BLaER1 (cell line): ENCODE measurements at regions not wholly inside any gene's neighbourhood (a gene's known extent, or its start where the extent isn't known, plus 50 kb on each side); places are given as distances from the start of the nearest gene placed in this dataset.

Source experiments
- H3K27ac ChIP-seq: shearing (Covaris generic); formaldehyde crosslinking; 2 replicates; pipeline ENCODE4 v1.8.1; 2022
- H3K27me3 ChIP-seq: shearing (Covaris generic); formaldehyde crosslinking; 2 replicates; pipeline ENCODE4 v1.8.1; 2022
- H3K36me3 ChIP-seq: shearing (Covaris generic); formaldehyde crosslinking; 2 replicates; pipeline ENCODE4 v1.8.1; 2022
- H3K4me1 ChIP-seq: shearing (Covaris generic); formaldehyde crosslinking; 2 replicates; pipeline ENCODE4 v1.8.1; 2022
- H3K4me2 ChIP-seq: shearing (Covaris generic); formaldehyde crosslinking; 2 replicates; pipeline ENCODE4 v1.8.1; 2022
- H3K4me3 ChIP-seq: shearing (Covaris generic); formaldehyde crosslinking; 2 replicates; pipeline ENCODE4 v1.8.1; 2022
- H3K9ac ChIP-seq: shearing (Covaris generic); formaldehyde crosslinking; 2 replicates; pipeline ENCODE4 v1.8.1; 2022
- H3K9me3 ChIP-seq: shearing (Covaris generic); formaldehyde crosslinking; 2 replicates; pipeline ENCODE4 v1.8.1; 2022
- H4K20me1 ChIP-seq: shearing (Covaris generic); formaldehyde crosslinking; 2 replicates; pipeline ENCODE4 v1.8.1; 2022
- Cebpa-rat ChIP-seq: shearing (Covaris generic); IDR thresholded peaks from 2 replicates; pipeline ENCODE4 v1.8.1; 2022

DNA sequence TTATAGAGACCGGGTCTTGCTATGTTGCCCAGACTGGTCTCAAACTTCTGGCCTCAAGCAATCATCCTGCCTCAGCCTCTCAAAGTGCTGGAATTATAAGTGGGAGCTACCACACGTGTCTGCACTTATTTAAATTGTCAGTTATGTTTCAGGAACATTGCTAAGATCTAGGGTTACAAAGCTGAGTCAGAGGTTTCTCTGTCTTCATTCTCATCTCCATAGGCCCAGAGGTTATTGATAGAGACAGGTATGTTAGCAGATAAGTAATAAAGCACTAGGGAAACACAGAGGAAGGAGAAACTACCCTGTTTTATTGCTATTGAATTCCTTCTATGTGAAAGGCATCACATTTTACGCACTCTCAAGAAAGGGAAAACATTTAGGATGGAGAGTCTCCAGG, 214.1 kb downstream of the REEP3 start:
- no peak overlapping the region for H3K4me2 ChIP-seq

DNA sequence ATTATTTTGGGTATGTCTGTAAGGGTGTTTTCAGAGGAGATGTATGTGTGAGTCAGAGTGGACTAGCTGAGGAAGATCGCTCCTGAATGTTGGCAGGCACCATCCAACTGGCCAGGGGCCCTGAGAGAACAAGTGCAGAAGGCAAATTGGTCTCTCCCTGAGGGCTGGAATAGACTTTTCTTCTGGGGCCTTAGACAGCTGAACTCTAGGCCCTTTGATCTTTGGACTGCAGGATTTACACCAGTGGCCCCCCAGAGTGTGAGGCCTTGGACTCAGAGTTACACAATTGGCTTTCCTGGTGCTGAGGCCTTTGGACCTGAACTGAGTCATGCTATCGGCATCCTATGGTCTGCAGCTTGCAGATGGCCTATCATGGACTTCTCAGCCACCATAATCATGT, 217.2 kb downstream of the REEP3 start:
- Histone ChIP-seq H3K4me1 (0 out of 2 replicates have a peak, but pooled peaks cover 4% of the 10 kb centered on the region), H3K36me3 (no peaks in the 10 kb centered on the region), H3K4me3 (no peak overlapping the region), H3K9me3 (peaks cover 6% of the 10 kb centered on the region; the same call in 1 of the 2 replicates), H4K20me1 (no peaks in the 10 kb centered on the region), H3K27me3 (no peaks in the 10 kb centered on the region), H3K27ac (no peak overlapping the region), H3K9ac (no peak overlapping the region), H3K4me2 (no peak overlapping the region)
- no peak for TF ChIP-seq Cebpa-rat

More for the DNA sequence above, 214.1 kb downstream of the REEP3 start:
- H3K9me3 ChIP-seq = no peaks in the 10 kb centered on the region
- no peaks in the 10 kb centered on the region for H3K27me3 ChIP-seq
- H3K27ac ChIP-seq = no peak overlapping the region
- 0 out of 2 replicates have a peak, but pooled peaks cover 4% of the 10 kb centered on the region for H3K4me1 ChIP-seq
- H3K4me3 ChIP-seq = no peak overlapping the region
- no peaks in the 10 kb centered on the region for H4K20me1 ChIP-seq
- no peak overlapping the region for H3K9ac ChIP-seq
- no peak for TF ChIP-seq Cebpa-rat
- H3K36me3 ChIP-seq = no peaks in the 10 kb centered on the region

DNA sequence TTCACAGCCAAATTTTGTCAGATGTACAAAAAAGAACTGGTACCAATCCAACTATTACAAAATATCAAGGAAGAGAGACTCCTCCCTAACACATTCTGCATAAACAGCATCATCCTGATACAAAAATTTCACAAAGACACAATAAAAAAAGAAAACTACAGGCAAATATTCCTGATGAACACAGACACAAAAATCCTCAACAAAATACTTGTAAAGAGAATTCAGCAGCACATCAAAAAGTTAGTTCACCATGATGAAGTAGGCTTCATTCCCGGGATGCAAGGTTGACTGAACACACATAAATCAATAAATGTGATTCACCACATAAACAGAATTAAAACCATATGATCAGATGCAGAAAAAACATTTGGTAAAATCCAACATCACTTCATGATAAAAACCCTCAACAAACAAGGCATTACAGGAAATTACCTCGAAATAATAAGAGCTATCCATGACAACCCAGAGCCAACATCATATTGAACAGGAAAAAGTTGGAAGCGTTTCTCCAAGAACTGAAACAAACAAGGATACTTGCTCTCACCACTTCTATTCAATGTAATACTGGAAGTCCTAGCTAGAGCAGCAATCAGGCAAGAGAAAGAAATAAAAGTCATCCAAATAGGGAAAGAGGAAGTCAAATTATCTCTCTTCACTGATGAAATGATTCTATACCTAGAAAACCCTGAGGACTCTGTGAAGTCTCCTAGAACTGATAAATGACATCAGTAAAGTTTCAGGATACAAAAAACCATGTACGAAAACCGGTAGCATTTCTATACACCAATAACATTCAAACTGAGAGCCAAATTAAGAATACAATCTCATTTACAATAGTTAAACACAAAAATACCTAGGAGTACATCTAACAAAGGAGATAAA, 223.1 kb downstream of the REEP3 start:
- Histone ChIP-seq H3K27me3 (no peaks in the 10 kb centered on the region), H3K27ac (no peak overlapping the region), H4K20me1 (no peaks in the 10 kb centered on the region), H3K36me3 (no peaks in the 10 kb centered on the region), H3K9ac (no peak overlapping the region), H3K9me3 (peaks cover 16% of the 10 kb centered on the region; the same call in 1 of the 2 replicates), H3K4me2 (no peak overlapping the region), H3K4me3 (no peak overlapping the region), H3K4me1 (no peaks in the 10 kb centered on the region)
- no peak for TF ChIP-seq Cebpa-rat

DNA sequence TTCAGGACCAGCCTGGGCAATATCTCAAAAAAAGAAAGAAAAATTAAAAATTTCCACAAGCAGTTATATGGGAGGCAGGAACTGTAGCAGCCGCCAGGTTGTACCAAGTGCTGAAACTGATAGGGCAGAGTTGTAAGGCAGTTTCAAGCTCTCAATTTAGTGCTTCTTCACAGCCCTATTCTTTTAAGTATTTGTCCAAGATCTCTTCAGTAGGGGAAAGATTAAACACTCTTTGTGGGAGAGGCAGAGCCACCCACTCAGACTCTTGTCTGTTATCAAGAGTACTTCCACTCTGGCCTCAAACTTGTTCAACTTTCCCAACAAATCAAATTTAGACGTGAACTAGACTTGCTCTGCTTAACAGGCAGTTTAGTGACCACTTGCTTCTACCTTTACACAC, 228.7 kb downstream of the REEP3 start:
- peaks cover 10% of the 10 kb centered on the region; the same call in 1 of the 2 replicates for H3K9me3 ChIP-seq
- no peak overlapping the region for H3K4me3 ChIP-seq
- no peak overlapping the region for H3K27ac ChIP-seq
- no peaks in the 10 kb centered on the region for H3K4me1 ChIP-seq
- H3K36me3 ChIP-seq = no peaks in the 10 kb centered on the region
- H3K4me2 ChIP-seq = no peak overlapping the region
- H3K27me3 ChIP-seq = no peaks in the 10 kb centered on the region
- no peak for TF ChIP-seq Cebpa-rat
- H4K20me1 ChIP-seq = no peaks in the 10 kb centered on the region
- H3K9ac ChIP-seq = no peak overlapping the region

DNA sequence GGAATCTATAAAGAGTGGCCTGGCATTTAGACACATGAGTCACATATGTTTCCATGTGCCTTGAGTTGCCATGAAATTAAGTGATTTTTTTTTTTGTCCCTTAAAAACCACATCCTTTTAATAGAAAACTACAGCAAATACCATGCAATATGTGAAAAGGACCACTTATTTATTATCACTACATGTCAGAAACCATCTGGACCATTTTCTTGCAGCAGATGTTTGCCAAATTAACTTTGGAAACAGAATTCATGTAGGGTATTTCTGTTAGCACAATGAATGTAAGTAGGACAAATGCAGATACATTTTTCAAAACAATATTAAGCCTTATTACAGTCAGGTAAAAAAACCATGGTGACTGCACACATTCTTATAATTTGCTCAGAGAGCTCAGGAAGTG, 230.6 kb downstream of the REEP3 start:
- Histone ChIP-seq H3K9me3 (peaks cover 6% of the 10 kb centered on the region; the same call in 1 of the 2 replicates), H3K4me3 (no peak overlapping the region), H3K36me3 (no peaks in the 10 kb centered on the region), H3K9ac (no peak overlapping the region), H3K4me2 (no peak overlapping the region), H3K27me3 (no peaks in the 10 kb centered on the region), H3K4me1 (no peaks in the 10 kb centered on the region), H3K27ac (no peak overlapping the region), H4K20me1 (no peaks in the 10 kb centered on the region)
- no peak for TF ChIP-seq Cebpa-rat

DNA sequence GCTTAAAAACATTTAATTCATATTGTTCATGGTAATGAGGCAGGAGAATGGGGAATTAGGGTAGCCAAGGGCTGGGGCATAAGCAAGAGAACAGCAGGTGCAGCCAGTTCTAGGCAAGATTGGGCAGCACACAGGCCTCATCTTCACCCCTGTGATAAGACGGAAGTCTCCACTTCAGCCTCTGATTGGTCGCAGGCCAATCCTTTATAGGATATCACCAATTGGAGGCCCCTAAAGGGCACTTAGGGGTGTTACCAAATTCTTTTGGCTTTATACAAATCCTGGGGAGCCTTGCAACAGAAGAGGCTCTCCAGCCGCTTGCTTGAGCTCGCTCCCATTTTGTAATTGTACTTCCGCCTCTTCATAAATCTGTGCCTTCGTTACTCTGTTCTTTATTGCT, 231.1 kb downstream of the REEP3 start:
- H3K4me2 ChIP-seq = no peak overlapping the region
- H3K9me3 ChIP-seq = peaks cover under 1% of the 10 kb centered on the region; the same call in 1 of the 2 replicates
- H3K27ac ChIP-seq = no peak overlapping the region
- no peaks in the 10 kb centered on the region for H3K27me3 ChIP-seq
- H4K20me1 ChIP-seq = no peaks in the 10 kb centered on the region
- TF ChIP-seq Cebpa-rat = no peak
- no peak overlapping the region for H3K4me3 ChIP-seq
- H3K9ac ChIP-seq = no peak overlapping the region
- no peaks in the 10 kb centered on the region for H3K36me3 ChIP-seq
- H3K4me1 ChIP-seq = no peaks in the 10 kb centered on the region

DNA sequence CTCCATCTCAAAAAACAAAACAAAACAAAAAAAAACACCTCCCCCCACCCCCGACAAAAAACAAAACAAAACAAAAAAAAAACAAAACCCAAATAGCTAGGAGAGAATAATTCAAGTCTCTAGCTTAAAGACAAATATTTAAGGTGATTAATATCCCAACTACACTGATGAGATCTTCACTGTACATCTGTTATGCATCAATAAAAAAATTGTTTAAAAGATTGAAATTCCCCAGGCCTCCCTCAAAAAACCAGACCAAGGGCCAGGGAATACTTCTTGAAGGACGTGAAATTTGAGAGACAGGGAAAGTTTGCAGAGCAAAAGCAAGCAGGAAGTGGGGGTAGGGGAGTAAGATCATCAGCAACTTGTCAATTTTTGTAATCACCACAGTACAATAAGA, 232.6 kb downstream of the REEP3 start:
- H3K4me2 ChIP-seq = no peak overlapping the region
- no peaks in the 10 kb centered on the region for H3K9me3 ChIP-seq
- H3K4me3 ChIP-seq = no peak overlapping the region
- no peaks in the 10 kb centered on the region for H3K36me3 ChIP-seq
- no peaks in the 10 kb centered on the region for H3K27me3 ChIP-seq
- H3K9ac ChIP-seq = no peak overlapping the region
- no peak overlapping the region for H3K27ac ChIP-seq
- no peak for TF ChIP-seq Cebpa-rat
- H3K4me1 ChIP-seq = no peaks in the 10 kb centered on the region
- no peaks in the 10 kb centered on the region for H4K20me1 ChIP-seq

DNA sequence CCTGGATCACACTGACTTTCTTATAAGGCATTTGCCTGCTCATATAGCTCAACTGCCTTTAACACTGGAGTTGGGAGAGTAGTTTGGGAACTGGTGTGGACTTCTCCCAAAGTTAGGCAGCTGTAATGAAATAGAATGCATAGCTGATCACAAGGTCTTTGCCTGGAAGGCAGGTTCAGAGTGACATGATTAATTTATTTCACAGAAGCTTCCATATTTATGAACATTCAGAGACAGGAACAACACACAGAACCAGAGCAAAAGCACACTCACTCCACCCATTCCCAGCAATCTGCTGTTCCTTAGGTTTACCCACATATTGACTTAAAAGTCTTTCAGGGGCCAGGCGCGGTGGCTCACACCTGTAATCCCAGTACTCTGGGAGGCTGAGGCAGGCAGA, 234.2 kb downstream of the REEP3 start:
- no peak overlapping the region for H3K27ac ChIP-seq
- H3K4me1 ChIP-seq = no peaks in the 10 kb centered on the region

DNA sequence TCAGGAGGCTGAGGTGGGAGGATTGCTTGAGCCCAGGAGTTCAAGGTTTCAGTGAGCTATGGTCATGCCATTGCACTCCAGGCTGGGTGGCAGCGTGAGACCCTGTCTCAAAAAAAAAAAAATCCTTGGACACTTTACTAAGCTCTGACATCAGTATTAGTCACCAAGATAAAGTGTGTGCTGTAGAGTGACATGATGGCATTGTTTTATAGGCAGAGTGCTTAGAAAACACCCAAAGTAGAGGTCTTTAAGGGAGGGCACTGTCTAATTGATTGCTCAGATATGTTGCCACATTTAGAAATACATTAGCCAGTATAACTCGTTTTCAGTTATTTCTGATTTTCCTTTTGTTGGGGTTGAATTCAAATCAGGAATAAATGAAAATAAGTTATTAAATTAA, 235.9 kb downstream of the REEP3 start:
- Histone ChIP-seq H3K9ac (no peak overlapping the region), H3K9me3 (no peaks in the 10 kb centered on the region), H4K20me1 (no peaks in the 10 kb centered on the region), H3K27ac (no peak overlapping the region), H3K27me3 (no peaks in the 10 kb centered on the region), H3K4me1 (no peaks in the 10 kb centered on the region), H3K4me3 (no peak overlapping the region), H3K4me2 (no peak overlapping the region), H3K36me3 (no peaks in the 10 kb centered on the region)
- TF ChIP-seq Cebpa-rat = no peak

More for the DNA sequence above, 234.2 kb downstream of the REEP3 start:
- no peak overlapping the region for H3K9ac ChIP-seq
- no peak overlapping the region for H3K4me3 ChIP-seq
- no peak for TF ChIP-seq Cebpa-rat
- H3K36me3 ChIP-seq = no peaks in the 10 kb centered on the region
- no peaks in the 10 kb centered on the region for H3K27me3 ChIP-seq
- no peaks in the 10 kb centered on the region for H4K20me1 ChIP-seq
- no peak overlapping the region for H3K4me2 ChIP-seq
- H3K9me3 ChIP-seq = no peaks in the 10 kb centered on the region

DNA sequence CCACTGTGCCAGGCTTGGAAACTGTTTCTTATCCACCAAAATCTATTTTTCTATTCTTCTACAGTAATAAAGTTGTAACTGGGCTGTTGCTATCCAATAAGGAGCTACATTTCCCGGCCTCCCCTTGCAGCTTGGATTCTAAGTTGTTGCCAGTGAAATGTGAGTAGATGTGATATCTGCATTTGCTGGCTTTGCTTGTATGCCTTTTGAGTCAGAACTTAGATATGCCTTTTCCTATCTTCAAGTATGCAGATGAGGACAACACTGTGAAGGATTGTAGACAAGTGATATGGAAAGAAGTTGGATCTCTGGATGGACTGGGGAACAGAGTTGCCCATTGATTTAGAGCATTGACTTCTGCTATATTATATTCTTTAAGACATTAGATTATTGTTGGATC, 236.9 kb downstream of the REEP3 start:
- Histone ChIP-seq H3K27me3 (no peaks in the 10 kb centered on the region), H3K4me1 (no peaks in the 10 kb centered on the region), H3K9ac (no peak overlapping the region), H4K20me1 (no peaks in the 10 kb centered on the region), H3K4me2 (no peak overlapping the region), H3K4me3 (no peak overlapping the region), H3K9me3 (no peaks in the 10 kb centered on the region), H3K36me3 (no peaks in the 10 kb centered on the region), H3K27ac (no peak overlapping the region)
- TF ChIP-seq Cebpa-rat = no peak
